Stomach (tissue), 4 donors: ENCODE measurements at regions not wholly inside any gene's neighbourhood (a gene's known extent, or its start where the extent isn't known, plus 50 kb on each side); places are given as distances from the start of the nearest gene placed in this dataset.

Experiments
- POLR2A ChIP-seq, 4 donors: fragments of 450-650 bp; IDR thresholded peaks; one replicate each; pipeline ENCODE4 v1.6.1; 2016; ENCODE audit warnings: antibody characterized with exemption in 4 of 4, control low read depth in 2 of 4, mild to moderate bottlenecking in 1 of 4, moderate library complexity in 1 of 4
- TF ChIP-seq, protein P1 (sequence below), 7 experiments: fragments of 450-650 bp in 4 of 7; fragments of 200-600 bp in 3 of 7; sonication (generic) in 3 of 7; IDR thresholded peaks; one replicate each; pipeline ENCODE4 v1.5.1; 2016 to 2019; ENCODE audit warnings: antibody characterized with exemption in 7 of 7, control low read depth in 2 of 7, mild to moderate bottlenecking in 1 of 7

DNA sequence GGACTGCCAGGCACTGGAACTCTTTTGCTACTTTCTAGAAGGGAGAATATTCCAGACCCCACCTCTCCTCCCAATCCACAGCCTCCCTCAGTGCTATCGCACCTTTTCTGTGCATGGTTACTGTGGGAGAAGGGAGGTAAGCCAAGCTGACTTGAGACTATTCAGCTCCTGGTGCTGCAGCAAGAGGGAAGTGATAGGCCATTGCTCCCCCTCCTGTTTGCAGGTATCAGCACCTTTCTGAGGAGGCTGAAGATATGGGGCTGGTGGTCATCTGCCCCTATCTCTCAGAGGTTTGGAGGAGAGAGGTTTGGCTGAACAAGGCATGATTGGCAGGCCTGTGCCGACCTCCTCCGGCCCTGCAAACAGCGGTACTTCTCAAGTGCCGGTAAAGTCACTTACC, 103.3 kb upstream of the GATB start:
- no peak for TF ChIP-seq POLR2A (IDR thresholded peaks at IDR 0.05)
- TF ChIP-seq, protein P1, sequence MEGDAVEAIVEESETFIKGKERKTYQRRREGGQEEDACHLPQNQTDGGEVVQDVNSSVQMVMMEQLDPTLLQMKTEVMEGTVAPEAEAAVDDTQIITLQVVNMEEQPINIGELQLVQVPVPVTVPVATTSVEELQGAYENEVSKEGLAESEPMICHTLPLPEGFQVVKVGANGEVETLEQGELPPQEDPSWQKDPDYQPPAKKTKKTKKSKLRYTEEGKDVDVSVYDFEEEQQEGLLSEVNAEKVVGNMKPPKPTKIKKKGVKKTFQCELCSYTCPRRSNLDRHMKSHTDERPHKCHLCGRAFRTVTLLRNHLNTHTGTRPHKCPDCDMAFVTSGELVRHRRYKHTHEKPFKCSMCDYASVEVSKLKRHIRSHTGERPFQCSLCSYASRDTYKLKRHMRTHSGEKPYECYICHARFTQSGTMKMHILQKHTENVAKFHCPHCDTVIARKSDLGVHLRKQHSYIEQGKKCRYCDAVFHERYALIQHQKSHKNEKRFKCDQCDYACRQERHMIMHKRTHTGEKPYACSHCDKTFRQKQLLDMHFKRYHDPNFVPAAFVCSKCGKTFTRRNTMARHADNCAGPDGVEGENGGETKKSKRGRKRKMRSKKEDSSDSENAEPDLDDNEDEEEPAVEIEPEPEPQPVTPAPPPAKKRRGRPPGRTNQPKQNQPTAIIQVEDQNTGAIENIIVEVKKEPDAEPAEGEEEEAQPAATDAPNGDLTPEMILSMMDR (IDR thresholded peaks at IDR 0.05) = no peak
